ENCODE measurements at regions not wholly inside any gene's neighbourhood (a gene's known extent, or its start where the extent isn't known, plus 50 kb on each side); places are given as distances from the start of the nearest gene placed in this dataset.

- TF ChIP-seq CTCF (conservative IDR thresholded peaks at IDR 0.05), result no peak
- no peak for TF ChIP-seq EZH2 (IDR thresholded peaks at IDR 0.05; ENCODE audit: low read depth)
These were observed 176.6 kb upstream of the CENPE start for GRCh38 chr4:103374758-103375157.

Measured in PC-9 (cell line).